ENCODE measurements at regions not wholly inside any gene's neighbourhood (a gene's known extent, or its start where the extent isn't known, plus 50 kb on each side); places are given as distances from the start of the nearest gene placed in this dataset.

DNA sequence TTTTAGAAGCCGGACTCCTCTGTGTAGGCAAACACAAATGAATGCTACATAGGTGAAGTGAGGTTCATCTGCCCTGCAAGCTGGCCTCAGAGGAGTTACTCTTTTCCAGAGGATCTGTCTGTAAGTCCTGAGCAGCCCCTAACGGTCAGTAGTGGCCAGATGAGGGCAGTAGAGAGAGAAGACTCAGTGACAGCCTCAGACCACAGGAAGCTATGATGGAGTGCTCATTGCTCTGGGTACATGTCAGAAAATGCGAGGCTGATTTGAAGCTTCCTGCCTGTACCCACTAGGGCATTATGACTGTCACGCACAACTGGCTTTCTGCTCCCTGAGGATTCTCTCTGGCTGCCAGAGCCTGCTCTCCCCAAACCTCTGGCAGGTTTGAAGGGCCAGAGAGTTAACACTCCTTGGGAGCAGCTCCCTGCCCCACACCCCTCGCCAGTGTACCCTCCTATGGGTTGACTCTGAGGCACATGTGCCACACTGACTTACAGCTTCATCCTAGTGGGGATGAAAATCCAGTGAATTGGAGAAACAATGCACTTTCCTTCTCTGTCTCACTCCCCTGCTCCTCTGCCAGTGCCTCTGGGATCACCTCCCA is 141.5 kb downstream of the GABRG2 start:
- H3K27me3 Mint-ChIP-seq, result no peaks in the 10 kb centered on the region
- DNase-seq (no peak), ATAC-seq (replicated peaks) (no peak)
- H3K9me3 Mint-ChIP-seq, result peaks cover 0 to 6% of the 10 kb centered on the region in 2 donors
- H3K4me3 Mint-ChIP-seq, result no peak overlapping the region
- no peak overlapping the region for H3K27ac Mint-ChIP-seq
- H3K36me3 Mint-ChIP-seq (ENCODE audit: insufficient read depth), result no peaks in the 10 kb centered on the region
- H3K4me1 Mint-ChIP-seq (ENCODE audit: low read depth in 2 of 2), result no peaks in the 10 kb centered on the region

DNA sequence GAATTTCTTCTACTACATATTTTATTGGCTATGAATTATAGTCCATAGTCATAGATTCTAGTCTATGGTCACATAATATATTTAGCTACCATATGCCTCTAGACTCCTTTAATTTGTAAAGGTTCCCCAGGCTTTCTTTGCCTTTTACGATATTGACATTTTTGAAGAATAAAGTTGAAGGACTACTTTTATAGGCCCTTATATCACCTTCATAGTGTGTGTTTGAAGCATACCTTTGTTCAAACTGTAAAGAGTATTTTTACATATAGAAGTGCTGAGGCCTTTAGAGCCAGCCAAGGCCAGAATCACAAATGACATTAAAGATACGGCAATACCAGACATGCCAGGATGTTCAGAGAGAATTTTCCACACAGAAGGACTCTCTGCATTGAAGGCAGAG is 147.0 kb downstream of the GABRG2 start:
- no peaks in the 10 kb centered on the region for H3K36me3 Mint-ChIP-seq (ENCODE audit: insufficient read depth)
- DNase-seq (no peak), ATAC-seq (replicated peaks) (no peak)
- no peaks in the 10 kb centered on the region for H3K4me1 Mint-ChIP-seq (ENCODE audit: low read depth in 2 of 2)
- H3K27ac Mint-ChIP-seq, result no peak overlapping the region
- no peaks in the 10 kb centered on the region for H3K27me3 Mint-ChIP-seq
- H3K4me3 Mint-ChIP-seq, result no peak overlapping the region
- H3K9me3 Mint-ChIP-seq, result peaks cover 2 to 5% of the 10 kb centered on the region in 2 donors

DNA sequence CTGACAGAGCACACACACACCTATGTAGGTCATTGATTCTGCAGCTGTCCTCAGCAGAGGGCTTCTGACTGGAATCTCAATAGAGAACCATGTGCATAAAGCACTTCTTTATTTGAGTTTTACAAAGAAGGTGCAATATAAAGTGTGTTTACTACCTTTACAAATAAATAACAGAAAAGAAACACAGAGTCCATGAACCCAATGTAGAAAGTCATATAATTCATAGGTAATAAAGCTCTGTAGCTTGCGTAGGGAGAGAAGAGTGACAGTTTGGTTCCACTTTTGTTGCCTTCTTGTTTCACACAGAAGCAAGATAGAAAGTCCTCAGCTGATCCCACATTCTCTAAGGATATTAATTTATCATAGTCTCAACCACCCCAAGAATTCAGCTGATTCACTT is 149.5 kb downstream of the GABRG2 start:
- Mint-ChIP-seq H3K27me3 (no peaks in the 10 kb centered on the region), H3K4me3 (no peak overlapping the region), H3K4me1 (ENCODE audit: low read depth in 2 of 2) (no peaks in the 10 kb centered on the region), H3K36me3 (ENCODE audit: insufficient read depth) (no peaks in the 10 kb centered on the region), H3K27ac (no peak overlapping the region), H3K9me3 (peaks cover 5 to 7% of the 10 kb centered on the region in 2 donors)
- ATAC-seq (replicated peaks) (no peak), DNase-seq (no peak)

DNA sequence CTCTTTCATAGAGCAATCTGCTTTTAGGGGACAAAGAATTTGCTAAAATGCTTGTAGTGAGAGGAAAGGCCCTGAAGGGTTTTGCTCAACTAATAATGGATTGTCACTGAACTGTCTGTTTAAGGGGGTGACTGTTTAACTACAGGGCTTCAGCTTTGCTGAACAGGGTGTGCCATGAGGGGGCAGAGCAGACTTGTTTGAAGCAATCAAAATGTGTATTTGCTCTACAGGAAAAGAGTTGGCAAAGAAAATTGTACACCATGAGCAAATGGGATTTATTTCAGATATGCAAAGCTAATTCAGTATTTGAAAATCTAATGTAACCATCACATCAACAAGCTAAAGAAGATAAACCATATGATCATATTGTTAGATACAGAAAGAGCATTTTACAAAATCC is 154.3 kb downstream of the GABRG2 start:
- no peaks in the 10 kb centered on the region for H3K4me1 Mint-ChIP-seq (ENCODE audit: low read depth in 2 of 2)
- H3K27ac Mint-ChIP-seq, result no peak overlapping the region
- DNase-seq, result no peak
- ATAC-seq (replicated peaks), result no peak
- peaks cover 5 to 14% of the 10 kb centered on the region in 2 donors for H3K9me3 Mint-ChIP-seq
- no peaks in the 10 kb centered on the region for H3K36me3 Mint-ChIP-seq (ENCODE audit: insufficient read depth)
- H3K4me3 Mint-ChIP-seq, result no peak overlapping the region
- no peaks in the 10 kb centered on the region for H3K27me3 Mint-ChIP-seq

DNA sequence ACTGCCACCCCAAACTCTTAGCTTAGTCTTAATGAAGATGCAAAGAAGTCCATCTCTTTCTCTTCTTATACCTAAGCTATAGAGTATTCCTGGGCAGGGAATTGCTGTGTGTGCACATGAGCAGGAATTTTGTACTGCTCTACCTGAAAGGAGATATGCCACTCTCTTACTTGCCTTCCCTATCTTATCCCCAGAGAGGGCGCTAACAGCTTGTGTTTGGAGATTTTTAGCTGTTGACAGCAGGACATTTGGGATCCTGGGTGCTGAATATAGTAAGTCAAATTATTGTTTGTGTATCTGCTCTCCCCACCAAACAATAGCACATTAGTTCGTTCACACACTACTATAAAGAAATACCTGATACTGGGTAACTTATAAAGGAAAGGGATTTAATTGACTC is 159.5 kb downstream of the GABRG2 start:
- ATAC-seq (replicated peaks) (no peak), DNase-seq (no peak)
- Mint-ChIP-seq H3K27me3 (no peaks in the 10 kb centered on the region), H3K4me3 (no peak overlapping the region), H3K36me3 (ENCODE audit: insufficient read depth) (no peaks in the 10 kb centered on the region), H3K27ac (no peak overlapping the region), H3K4me1 (ENCODE audit: low read depth in 2 of 2) (no peaks in the 10 kb centered on the region), H3K9me3 (peaks cover 0 to 12% of the 10 kb centered on the region in 2 donors)

DNA sequence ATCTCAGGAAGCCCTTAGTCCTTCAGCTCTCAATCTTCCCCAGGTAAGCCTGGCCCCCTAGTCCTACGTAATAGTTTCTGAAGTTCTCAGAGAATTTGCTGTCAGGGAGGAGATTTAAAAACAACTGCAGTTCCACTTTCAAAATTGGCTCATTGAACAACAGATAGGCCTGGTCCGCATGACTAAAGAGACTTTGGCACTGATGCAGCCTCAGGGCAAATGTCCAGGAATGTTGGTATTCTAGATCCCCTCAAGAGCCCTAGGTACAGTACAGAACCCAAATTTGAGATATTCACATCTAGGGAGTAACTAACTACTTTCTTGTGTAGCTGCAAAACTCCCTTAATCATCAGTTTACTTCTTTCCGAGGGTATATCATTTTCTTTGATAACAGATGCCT is 162.8 kb downstream of the GABRG2 start:
- no peaks in the 10 kb centered on the region for H3K36me3 Mint-ChIP-seq (ENCODE audit: insufficient read depth)
- H3K4me1 Mint-ChIP-seq (ENCODE audit: low read depth in 2 of 2), result no peaks in the 10 kb centered on the region
- H3K27ac Mint-ChIP-seq, result no peak overlapping the region
- no peaks in the 10 kb centered on the region for H3K27me3 Mint-ChIP-seq
- H3K4me3 Mint-ChIP-seq, result no peak overlapping the region
- ATAC-seq (replicated peaks), result no peak
- no peak for DNase-seq
- peaks cover 8 to 14% of the 10 kb centered on the region in 2 donors for H3K9me3 Mint-ChIP-seq

DNA sequence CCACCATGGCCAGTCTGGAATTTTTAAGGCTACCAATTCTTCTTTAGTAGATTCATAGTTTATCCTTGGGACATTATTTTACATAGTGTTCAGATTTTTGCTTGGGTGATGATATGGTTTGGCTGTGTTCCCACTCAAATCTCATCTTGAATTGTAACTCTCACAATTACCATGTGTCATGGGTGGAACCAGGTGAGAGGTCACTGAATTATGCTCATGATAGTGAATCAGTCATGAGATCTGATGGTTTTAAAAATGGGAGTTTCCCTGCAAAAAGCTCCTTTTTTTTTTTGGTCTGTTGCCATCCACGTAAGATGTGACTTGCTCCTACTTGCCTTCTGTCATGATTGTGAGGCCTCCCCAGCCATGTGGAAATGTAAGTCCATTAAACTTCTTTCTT is 163.9 kb downstream of the GABRG2 start:
- Mint-ChIP-seq H3K27ac (no peak overlapping the region), H3K27me3 (no peaks in the 10 kb centered on the region), H3K9me3 (peaks cover 8 to 14% of the 10 kb centered on the region in 2 donors), H3K36me3 (ENCODE audit: insufficient read depth) (no peaks in the 10 kb centered on the region), H3K4me1 (ENCODE audit: low read depth in 2 of 2) (no peaks in the 10 kb centered on the region), H3K4me3 (no peak overlapping the region)
- ATAC-seq (replicated peaks) (no peak), DNase-seq (no peak)

DNA sequence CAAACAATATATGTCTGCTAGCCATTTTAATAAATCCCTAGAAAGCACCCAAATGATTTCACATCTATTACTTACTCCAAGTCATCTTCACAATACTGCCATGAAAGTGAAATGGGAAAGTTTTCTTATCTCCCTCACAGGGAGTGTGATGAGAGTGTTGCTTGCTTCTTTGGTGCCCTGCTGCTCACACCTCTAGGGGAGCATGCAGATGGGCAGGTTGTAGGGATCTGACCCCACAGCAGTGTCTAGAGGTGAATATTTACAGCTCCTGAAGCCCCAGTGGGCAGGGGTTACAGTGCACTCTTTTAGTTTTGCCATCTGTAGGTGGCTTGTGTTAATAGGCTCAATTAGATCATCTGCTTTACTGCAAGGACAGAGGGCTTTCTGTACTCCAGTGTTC is 173.2 kb downstream of the GABRG2 start:
- no peak overlapping the region for H3K27ac Mint-ChIP-seq
- ATAC-seq (replicated peaks) (no peak), DNase-seq (no peak)
- no peaks in the 10 kb centered on the region for H3K36me3 Mint-ChIP-seq (ENCODE audit: insufficient read depth)
- no peaks in the 10 kb centered on the region for H3K27me3 Mint-ChIP-seq
- no peaks in the 10 kb centered on the region for H3K4me1 Mint-ChIP-seq (ENCODE audit: low read depth in 2 of 2)
- H3K4me3 Mint-ChIP-seq, result no peak overlapping the region
- peaks cover 6 to 15% of the 10 kb centered on the region in 2 donors for H3K9me3 Mint-ChIP-seq

DNA sequence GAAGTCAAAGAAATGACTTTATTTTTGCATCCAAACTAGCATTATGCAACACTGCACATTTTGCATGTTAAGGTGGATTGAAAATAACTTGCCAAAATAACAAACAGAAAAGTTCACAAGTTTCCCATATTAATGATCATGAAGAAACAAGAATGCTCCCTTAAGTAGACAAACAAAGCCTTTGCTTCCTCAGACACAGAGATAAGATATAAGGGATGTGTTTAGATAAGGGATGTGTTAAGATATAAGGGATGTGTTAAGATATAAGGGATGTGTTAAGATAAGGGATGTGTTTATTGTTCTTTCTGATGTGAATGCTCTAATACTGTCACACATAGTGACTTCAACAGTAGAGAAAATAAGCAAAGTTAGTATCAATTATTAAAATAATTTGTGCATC is 174.8 kb downstream of the GABRG2 start:
- no peak for ATAC-seq (replicated peaks)
- H3K36me3 Mint-ChIP-seq (ENCODE audit: insufficient read depth), result no peaks in the 10 kb centered on the region
- H3K4me3 Mint-ChIP-seq, result no peak overlapping the region
- DNase-seq, result no peak
- H3K4me1 Mint-ChIP-seq (ENCODE audit: low read depth in 2 of 2), result no peaks in the 10 kb centered on the region
- H3K27me3 Mint-ChIP-seq, result no peaks in the 10 kb centered on the region
- peaks cover under 1 to 12% of the 10 kb centered on the region in 2 donors for H3K9me3 Mint-ChIP-seq
- no peak overlapping the region for H3K27ac Mint-ChIP-seq

DNA sequence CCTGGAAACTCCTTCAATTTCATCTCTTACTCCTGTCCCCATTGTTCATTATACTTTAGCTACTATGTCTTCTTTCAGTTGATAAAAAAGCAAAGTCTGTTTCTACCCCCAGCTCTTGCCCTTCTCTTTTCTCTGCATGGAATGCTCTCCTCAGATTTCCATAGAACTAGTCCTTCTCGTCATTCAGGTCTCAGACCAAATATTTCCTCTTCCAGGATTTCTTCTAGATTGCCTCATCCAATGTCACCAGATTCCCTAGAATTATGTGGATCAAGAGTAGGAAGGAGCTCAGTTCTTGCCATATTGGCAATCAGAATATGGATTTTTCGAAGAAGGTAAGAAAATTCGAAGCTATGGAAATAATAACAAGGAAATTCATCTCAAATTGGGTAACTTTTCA is 176.1 kb downstream of the GABRG2 start:
- no peaks in the 10 kb centered on the region for H3K4me1 Mint-ChIP-seq (ENCODE audit: low read depth in 2 of 2)
- no peak overlapping the region for H3K27ac Mint-ChIP-seq
- ATAC-seq (replicated peaks), result no peak
- H3K4me3 Mint-ChIP-seq, result no peak overlapping the region
- no peak for DNase-seq
- no peaks in the 10 kb centered on the region for H3K27me3 Mint-ChIP-seq
- no peaks in the 10 kb centered on the region for H3K36me3 Mint-ChIP-seq (ENCODE audit: insufficient read depth)
- peaks cover 0 to 12% of the 10 kb centered on the region in 2 donors for H3K9me3 Mint-ChIP-seq

DNA sequence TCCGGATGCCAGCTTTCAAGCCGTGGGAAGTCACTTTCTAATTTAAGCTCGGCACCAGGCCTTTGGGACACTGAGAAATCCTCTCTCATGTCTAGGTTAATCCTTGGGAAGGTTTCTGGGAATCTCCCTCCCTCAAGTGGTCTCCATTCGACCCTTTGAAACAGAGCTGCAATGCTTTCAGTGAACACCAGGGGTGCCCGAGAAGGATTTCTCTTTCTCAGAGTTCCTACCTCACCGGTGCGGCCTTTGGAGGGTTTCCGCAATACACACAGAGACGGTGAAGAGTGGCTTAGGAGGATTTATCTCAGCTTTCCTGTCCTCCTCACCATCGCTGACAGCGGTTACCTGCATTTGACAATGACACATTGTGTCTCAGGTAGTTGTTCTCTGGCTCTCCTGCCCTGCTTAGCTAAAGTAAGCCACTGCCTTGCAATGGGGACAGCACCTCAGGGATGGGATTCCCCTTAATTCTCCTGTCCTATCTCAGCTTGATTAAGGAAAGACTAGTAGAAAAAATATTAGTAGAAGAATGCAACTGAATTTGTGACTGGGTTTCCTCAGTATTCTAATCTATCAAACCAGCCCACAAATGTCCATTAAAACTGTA is 180.6 kb downstream of the GABRG2 start:
- DNase-seq (no peak), ATAC-seq (replicated peaks) (no peak)
- Mint-ChIP-seq H3K4me1 (ENCODE audit: low read depth in 2 of 2) (no peaks in the 10 kb centered on the region), H3K27me3 (no peaks in the 10 kb centered on the region), H3K9me3 (peaks cover 7 to 9% of the 10 kb centered on the region in 2 donors), H3K36me3 (ENCODE audit: insufficient read depth) (no peaks in the 10 kb centered on the region), H3K4me3 (no peak overlapping the region), H3K27ac (no peak overlapping the region)

DNA sequence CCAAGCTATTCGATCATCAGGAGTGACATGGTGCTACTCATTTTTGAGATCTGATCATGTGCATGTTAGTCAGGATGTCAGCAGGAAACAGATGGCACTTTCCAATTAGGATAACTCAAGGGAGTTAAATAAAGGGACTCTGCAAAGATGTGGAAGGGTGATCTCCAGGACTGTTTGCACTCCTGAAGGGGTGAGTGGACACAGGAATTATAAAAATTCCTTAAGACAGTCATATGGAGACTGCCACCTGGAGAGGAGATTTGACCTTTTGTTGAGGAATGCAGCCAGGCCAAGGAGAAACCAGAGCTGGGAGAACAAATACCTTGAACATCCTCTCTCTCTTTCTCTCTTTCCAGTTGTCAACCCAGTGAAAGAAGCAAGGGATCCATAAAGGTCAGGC is 189.1 kb downstream of the GABRG2 start:
- Mint-ChIP-seq H3K4me1 (ENCODE audit: low read depth in 2 of 2) (no peaks in the 10 kb centered on the region), H3K9me3 (peaks cover 4 to 13% of the 10 kb centered on the region in 2 donors), H3K36me3 (ENCODE audit: insufficient read depth) (no peaks in the 10 kb centered on the region), H3K27ac (no peak overlapping the region), H3K27me3 (no peaks in the 10 kb centered on the region), H3K4me3 (no peak overlapping the region)
- no peak for DNase-seq
- ATAC-seq (replicated peaks), result no peak

DNA sequence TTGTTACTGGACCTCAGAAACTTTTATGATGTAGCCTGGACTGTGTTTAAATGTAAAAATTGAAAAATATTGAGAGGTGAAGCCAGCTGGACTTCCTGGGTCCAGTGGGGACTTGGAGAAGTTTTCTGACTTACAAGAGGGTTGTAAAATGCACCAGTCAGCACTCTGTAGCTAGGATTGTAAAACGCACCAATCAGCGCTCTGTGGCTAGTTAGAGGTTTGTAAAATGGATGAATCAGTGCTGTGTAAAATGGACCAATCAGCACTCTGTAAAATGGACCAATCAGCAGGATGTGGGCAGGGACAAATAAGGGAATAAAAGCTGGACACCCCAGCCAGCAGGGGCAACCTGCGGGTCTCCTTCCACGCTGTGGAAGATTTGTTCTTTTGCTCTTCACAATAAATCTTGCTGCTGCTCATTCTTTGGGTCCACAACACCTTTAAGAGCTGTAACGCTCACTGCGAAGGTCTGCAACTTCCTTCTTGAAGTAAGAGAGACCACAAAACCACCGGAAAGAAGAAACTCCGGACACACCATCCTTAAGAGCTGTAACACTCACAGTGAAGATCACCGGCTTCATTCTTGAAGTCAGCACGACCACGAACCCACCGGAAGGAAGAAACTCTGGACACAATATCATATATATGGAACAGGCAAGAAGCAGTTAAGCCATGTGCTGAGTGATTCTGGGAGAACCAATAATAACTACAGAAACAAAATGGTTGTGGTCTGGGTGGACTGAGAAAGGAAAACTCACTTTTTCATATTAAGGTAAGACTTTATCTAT is 201.3 kb downstream of the GABRG2 start:
- Mint-ChIP-seq H3K36me3 (ENCODE audit: insufficient read depth) (no peaks in the 10 kb centered on the region), H3K27me3 (no peaks in the 10 kb centered on the region), H3K9me3 (peaks cover 0 to 5% of the 10 kb centered on the region in 2 donors), H3K27ac (no peak overlapping the region), H3K4me1 (ENCODE audit: low read depth in 2 of 2) (no peaks in the 10 kb centered on the region), H3K4me3 (no peak overlapping the region)
- DNase-seq, result no peak
- ATAC-seq (replicated peaks), result no peak

DNA sequence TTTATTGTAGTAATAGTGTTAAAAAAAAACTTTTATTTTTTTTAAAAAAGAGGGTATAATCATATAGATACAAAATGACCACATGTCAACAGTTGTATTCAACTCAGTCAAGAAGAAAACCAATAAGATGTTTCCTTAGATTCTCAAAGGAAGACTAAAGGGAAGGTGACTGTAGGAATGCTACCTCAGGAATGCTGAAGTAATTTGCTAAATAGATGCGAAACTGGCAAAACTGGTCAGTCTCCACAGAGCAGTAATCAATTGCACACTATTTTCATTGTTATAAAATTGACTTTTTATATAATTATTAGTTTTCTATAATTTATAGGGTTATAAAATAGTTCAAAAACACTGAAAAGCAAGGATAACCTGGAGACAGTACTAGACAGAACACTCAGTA is 204.8 kb downstream of the GABRG2 start:
- H3K27me3 Mint-ChIP-seq, result no peaks in the 10 kb centered on the region
- ATAC-seq (replicated peaks) (no peak), DNase-seq (no peak)
- H3K9me3 Mint-ChIP-seq, result peaks cover 13% of the 10 kb centered on the region in 2 donors
- no peak overlapping the region for H3K4me3 Mint-ChIP-seq
- H3K36me3 Mint-ChIP-seq (ENCODE audit: insufficient read depth), result no peaks in the 10 kb centered on the region
- H3K27ac Mint-ChIP-seq, result no peak overlapping the region
- H3K4me1 Mint-ChIP-seq (ENCODE audit: low read depth in 2 of 2), result no peaks in the 10 kb centered on the region

All from effector memory CD8-positive, alpha-beta T cell (primary cell).